ENCODE measurements at regions not wholly inside any gene's neighbourhood (a gene's known extent, or its start where the extent isn't known, plus 50 kb on each side); places are given as distances from the start of the nearest gene placed in this dataset.

DNA sequence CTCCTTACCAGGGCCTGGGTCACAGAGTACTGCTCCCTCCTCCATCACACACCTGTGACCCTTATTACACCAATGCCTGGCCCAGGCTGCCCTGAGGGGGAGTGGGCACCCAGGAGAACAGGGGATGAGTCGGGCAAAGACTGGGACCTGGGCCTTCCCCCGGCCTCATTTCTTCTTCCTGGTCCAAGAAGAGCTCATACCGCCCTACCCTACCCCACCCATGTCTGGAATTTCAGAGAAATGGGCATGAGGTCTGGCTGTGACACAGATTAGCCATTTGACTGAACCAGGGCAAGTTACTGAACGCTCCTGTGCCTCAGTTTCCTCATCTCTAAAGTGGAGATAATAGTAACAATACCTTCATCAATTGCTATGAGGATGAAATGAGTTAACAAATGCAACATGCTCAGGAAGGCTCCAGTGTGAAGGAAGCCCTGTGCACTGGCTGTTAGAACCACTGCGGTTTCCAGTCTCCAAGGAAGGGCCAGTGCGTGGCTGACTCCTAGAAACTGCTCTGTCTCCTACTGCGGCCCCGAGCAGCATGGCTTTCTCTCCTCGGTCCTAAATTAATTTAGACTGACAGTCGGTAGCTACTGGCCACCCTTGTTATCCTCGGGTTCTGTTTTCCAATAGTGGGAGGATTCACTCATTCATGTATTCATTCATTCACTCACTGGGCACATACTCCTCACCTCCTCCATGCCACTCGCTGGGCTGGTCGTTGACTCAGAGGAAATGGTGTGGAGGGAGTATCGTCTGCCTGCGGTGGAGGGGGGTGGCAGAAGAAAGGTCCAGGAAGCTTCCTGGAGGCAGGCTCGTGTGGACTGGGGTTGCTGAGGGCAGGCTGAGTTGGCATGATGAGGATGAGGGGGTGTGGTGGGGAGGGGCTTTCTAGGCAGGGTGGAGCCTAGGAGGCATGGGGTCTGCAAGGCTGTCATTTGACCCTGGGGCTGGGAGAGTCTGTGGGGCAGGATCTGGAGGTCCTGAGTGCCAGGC is 175.6 kb downstream of the GLI2 start:
- TF ChIP-seq, protein P1, sequence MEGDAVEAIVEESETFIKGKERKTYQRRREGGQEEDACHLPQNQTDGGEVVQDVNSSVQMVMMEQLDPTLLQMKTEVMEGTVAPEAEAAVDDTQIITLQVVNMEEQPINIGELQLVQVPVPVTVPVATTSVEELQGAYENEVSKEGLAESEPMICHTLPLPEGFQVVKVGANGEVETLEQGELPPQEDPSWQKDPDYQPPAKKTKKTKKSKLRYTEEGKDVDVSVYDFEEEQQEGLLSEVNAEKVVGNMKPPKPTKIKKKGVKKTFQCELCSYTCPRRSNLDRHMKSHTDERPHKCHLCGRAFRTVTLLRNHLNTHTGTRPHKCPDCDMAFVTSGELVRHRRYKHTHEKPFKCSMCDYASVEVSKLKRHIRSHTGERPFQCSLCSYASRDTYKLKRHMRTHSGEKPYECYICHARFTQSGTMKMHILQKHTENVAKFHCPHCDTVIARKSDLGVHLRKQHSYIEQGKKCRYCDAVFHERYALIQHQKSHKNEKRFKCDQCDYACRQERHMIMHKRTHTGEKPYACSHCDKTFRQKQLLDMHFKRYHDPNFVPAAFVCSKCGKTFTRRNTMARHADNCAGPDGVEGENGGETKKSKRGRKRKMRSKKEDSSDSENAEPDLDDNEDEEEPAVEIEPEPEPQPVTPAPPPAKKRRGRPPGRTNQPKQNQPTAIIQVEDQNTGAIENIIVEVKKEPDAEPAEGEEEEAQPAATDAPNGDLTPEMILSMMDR (IDR thresholded peaks at IDR 0.05; ENCODE audit: insufficient read depth, low read depth, low read length), result no peak
- no peak for TF ChIP-seq EZH2 (IDR thresholded peaks at IDR 0.05; ENCODE audit: insufficient read depth, low read length)
